Memory B cell (primary cell): ENCODE measurements at regions not wholly inside any gene's neighbourhood (a gene's known extent, or its start where the extent isn't known, plus 50 kb on each side); places are given as distances from the start of the nearest gene placed in this dataset.
"Not testable (repeated sequence)": the region's sequence is repeated elsewhere in the genome, so short reads cannot be mapped to it uniquely, and the experiment has no call there.

Experiments
- ATAC-seq: fragments of 150-1000 bp; cut with Tn5 transposase; 2 replicates; pipeline ENCODE4 v1.10.0; 2021; ENCODE audit warnings: low read depth, mild to moderate bottlenecking, moderate library complexity
- DNase-seq, 2 donors: peaks; one replicate each; pipeline ENCODE4 v3.0.0; 2022; ENCODE audit warnings: low spot score in 2 of 2
- H3K27ac Mint-ChIP-seq: one replicate; pipeline ENCODE4 v1.8.0; 2022; ENCODE audit warnings: mild to moderate bottlenecking, moderate library complexity, mixed read lengths
- H3K27me3 Mint-ChIP-seq: one replicate; pipeline ENCODE4 v1.8.0; 2022; ENCODE audit warnings: mixed read lengths
- H3K36me3 Mint-ChIP-seq: one replicate; pipeline ENCODE4 v1.8.0; 2022; ENCODE audit warnings: mild to moderate bottlenecking, mixed read lengths
- H3K4me1 Mint-ChIP-seq: one replicate; pipeline ENCODE4 v1.8.0; 2022; ENCODE audit warnings: mixed read lengths
- H3K4me3 Mint-ChIP-seq: one replicate; pipeline ENCODE4 v1.8.0; 2022; ENCODE audit warnings: mild to moderate bottlenecking, moderate library complexity, mixed read lengths
- H3K9me3 Mint-ChIP-seq: one replicate; pipeline ENCODE4 v1.8.0; 2022; ENCODE audit warnings: mixed read lengths

DNA sequence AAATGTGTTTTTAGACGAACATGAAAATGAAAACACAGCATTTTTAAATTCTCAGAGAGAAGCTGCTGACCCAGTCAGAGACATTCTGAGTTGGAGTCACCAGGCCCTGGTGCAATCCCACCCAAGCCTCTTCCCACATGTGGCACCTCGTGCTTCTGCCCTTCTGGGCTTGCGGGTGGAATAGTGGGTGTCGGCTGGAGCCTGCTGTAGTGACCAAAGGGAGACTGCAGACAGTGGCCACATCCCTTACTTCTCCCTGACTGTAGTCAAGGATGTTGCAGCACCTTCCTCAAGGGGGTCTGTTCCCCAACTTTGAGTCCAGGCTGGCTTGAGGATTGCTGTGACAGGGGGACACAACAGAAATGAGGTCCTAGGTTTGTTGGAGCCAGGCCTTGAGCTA is 104.4 kb upstream of the GLI2 start:
- Mint-ChIP-seq H3K4me1 (no peaks in the 10 kb centered on the region), H3K9me3 (peaks cover 3% of the 10 kb centered on the region), H3K4me3 (no peak overlapping the region), H3K27ac (no peak overlapping the region), H3K27me3 (peaks cover 11% of the 10 kb centered on the region), H3K36me3 (no peaks in the 10 kb centered on the region)
- ATAC-seq (no peak), DNase-seq (no peak)

DNA sequence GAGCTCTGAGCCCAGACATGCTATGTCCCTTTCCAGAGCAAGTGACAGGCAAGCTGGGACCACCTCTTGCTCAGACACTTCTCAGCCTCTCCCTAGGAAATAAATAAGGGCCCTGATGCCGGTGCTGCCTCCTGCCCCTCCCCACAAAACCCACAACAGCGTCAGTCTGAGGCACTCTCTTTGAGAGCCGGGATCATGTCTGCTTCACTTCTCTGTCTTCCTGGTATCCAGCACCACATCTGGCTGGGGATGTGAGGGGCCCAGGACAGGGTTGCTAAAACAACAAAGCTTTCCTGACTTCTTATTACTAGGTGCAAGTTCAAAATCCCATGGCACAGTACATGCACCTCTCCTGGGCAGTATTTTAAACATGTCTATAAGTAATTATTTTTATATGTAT is 103.9 kb upstream of the GLI2 start:
- H3K4me3 Mint-ChIP-seq: no peak overlapping the region
- peaks cover 3% of the 10 kb centered on the region for H3K9me3 Mint-ChIP-seq
- DNase-seq (no peak), ATAC-seq (no peak)
- H3K27ac Mint-ChIP-seq: no peak overlapping the region
- no peaks in the 10 kb centered on the region for H3K4me1 Mint-ChIP-seq
- H3K36me3 Mint-ChIP-seq: no peaks in the 10 kb centered on the region
- H3K27me3 Mint-ChIP-seq: peaks cover 8% of the 10 kb centered on the region

DNA sequence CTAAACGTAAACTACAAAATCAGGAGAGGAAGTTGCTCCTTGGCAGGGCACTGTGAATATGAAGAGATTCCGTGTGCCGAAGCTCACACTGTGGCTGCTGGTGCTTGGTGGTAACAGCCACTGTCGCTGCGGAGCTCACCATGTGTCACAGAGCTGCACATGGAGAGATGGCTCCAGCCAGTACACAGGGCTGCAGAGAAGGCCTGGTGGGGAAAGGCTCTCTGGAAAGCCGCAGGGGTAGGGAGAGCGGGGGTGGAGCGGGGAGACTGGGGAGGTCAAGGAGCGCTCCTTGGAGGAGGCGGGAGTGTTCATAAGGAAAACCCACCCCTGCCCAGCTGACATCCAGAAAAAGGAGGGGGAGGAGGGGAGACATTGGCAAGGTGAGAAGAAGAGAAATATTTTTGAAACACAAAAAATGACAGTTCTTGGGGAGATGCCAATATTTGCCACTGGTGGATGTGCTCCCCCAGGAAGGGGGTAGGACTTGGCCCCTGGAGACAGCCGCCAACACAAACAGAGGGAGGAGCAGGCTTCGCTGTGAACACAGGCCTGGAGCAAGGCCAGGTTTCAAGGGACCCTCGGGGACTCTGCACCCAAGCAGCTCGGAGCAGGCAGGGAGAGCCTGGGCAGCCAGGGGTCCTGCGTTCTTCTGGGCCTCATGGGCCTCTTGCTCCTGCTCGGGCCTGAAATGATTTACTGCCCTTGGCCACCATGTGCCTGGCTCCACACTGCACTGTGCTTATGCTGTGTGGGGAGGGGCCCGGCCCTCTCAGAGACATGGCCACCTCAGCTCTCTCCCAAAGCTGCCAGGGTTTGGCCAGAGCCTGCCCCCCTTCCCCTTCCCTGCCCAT is 102.6 kb upstream of the GLI2 start:
- Mint-ChIP-seq H3K9me3 (peaks cover 3% of the 10 kb centered on the region), H3K27me3 (peaks cover 8% of the 10 kb centered on the region), H3K27ac (no peak overlapping the region), H3K36me3 (no peaks in the 10 kb centered on the region), H3K4me3 (no peak overlapping the region), H3K4me1 (no peaks in the 10 kb centered on the region)
- no peak for DNase-seq
- ATAC-seq: no peak

DNA sequence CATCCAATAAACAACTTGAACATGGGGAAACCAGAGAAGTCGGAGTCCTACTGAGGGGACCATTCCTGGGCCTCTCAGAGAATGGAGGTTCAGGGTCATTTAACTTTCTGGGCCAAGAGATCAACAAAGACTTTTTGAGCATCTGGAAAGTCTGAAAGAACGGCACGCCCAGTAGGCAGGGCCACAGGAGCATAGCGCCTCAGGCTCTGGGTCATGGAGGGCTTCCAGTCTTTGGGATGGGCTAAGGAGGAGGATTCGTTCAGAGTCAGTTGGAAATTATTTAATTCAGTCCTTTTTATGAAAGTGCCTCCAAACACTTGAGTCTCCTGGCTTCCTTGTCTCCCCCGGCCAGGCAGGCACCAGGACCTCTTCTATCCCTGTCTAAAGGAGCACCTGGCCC is 101.1 kb upstream of the GLI2 start:
- Mint-ChIP-seq H3K9me3 (no peaks in the 10 kb centered on the region), H3K27ac (no peak overlapping the region), H3K4me1 (no peaks in the 10 kb centered on the region), H3K27me3 (peaks cover 9% of the 10 kb centered on the region), H3K36me3 (no peaks in the 10 kb centered on the region), H3K4me3 (no peak overlapping the region)
- no peak for ATAC-seq
- DNase-seq: no peak

DNA sequence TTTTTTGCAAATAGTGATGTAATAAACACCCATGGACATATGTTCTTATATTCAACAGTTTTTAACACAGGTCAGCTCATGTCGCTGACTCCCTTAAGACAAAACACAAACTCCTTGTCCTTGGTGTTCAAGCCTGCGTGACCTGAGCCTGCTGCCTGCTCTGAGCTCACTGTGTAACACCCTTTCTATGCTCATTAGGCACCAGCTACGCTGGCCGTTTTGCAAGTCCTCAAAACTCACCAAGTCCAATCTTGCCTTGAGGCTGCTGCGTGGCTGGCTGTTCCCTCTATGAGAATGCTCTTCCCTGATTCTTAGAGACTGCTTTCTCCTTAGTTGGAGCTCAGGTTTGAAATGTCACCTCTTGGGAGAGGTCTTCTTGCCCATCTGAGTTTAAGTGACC is 100.5 kb upstream of the GLI2 start:
- no peaks in the 10 kb centered on the region for H3K4me1 Mint-ChIP-seq
- DNase-seq: no peak
- no peak overlapping the region for H3K4me3 Mint-ChIP-seq
- H3K27ac Mint-ChIP-seq: no peak overlapping the region
- no peak for ATAC-seq
- H3K27me3 Mint-ChIP-seq: peaks cover 9% of the 10 kb centered on the region
- H3K36me3 Mint-ChIP-seq: no peaks in the 10 kb centered on the region
- H3K9me3 Mint-ChIP-seq: no peaks in the 10 kb centered on the region

DNA sequence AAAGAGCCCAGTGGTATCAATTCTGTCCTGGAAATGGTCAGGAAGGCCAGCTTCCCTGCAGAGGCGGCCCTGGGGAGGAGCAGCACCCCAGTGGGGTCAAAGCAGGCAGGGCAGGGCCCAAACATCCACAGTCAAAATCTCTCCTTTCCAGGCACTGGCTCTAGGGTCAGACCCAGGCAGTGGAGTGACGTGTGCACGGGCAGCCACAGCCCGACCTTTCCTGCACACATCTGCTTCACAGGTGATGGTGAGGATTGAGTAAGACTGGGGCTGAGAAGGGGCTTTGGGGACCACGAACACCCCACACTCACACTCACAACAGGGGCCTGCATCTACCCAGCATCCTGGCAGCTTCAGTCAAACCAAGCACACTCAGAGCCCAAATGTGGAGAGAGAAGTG is 97.8 kb upstream of the GLI2 start:
- Mint-ChIP-seq H3K27me3 (peaks cover 8% of the 10 kb centered on the region), H3K36me3 (no peaks in the 10 kb centered on the region), H3K4me1 (no peaks in the 10 kb centered on the region), H3K4me3 (no peak overlapping the region), H3K9me3 (peaks cover 2% of the 10 kb centered on the region), H3K27ac (no peak overlapping the region)
- DNase-seq: no peak
- ATAC-seq: no peak

DNA sequence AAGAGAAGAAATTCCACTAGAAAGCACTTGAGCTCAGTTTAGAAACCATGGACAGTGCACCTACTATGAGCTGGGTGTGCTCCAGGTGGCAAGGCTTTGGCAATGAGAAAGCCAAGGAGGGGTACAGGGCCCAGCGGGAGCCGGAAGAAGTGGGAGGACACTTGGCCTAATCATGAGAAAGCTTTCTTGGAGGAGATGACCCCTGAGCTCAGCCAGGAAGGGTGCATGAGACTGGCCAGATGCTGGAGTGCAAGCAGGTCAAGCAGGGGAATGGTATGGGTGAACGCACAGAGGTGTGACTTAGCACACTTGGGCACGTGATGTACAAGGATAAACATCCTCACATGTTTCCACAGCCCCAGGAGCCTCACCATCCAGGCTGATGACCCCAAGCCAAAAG is 97.2 kb upstream of the GLI2 start:
- Mint-ChIP-seq H3K4me3 (no peak overlapping the region), H3K27me3 (peaks cover 10% of the 10 kb centered on the region), H3K27ac (no peak overlapping the region), H3K9me3 (peaks cover 2% of the 10 kb centered on the region), H3K36me3 (no peaks in the 10 kb centered on the region), H3K4me1 (no peaks in the 10 kb centered on the region)
- no peak for ATAC-seq
- DNase-seq: no peak

DNA sequence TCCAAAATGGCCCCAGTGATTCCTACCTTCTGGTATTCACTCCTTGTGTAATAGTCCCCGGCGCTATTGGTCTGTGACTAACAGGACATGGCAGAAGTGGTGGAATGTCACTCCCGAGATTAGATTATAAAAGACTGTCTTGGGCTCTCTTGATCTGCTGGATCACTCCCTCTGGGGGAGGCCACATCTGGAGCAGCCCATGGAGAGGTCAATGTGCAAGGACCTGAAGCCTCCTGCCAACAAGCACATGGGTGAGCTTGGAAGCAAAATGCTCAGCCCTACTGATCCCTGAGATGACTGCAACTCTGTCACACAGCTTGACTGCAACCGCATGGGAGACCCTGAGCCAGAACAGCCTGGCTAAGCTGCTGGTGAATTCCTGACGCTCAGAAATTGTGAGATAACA is 94.3 kb upstream of the GLI2 start:
- peaks cover 5% of the 10 kb centered on the region for H3K27me3 Mint-ChIP-seq
- H3K27ac Mint-ChIP-seq: no peak overlapping the region
- no peak overlapping the region for H3K4me3 Mint-ChIP-seq
- DNase-seq (no peak), ATAC-seq (no peak)
- peaks cover 2% of the 10 kb centered on the region for H3K9me3 Mint-ChIP-seq
- no peaks in the 10 kb centered on the region for H3K36me3 Mint-ChIP-seq
- no peaks in the 10 kb centered on the region for H3K4me1 Mint-ChIP-seq

DNA sequence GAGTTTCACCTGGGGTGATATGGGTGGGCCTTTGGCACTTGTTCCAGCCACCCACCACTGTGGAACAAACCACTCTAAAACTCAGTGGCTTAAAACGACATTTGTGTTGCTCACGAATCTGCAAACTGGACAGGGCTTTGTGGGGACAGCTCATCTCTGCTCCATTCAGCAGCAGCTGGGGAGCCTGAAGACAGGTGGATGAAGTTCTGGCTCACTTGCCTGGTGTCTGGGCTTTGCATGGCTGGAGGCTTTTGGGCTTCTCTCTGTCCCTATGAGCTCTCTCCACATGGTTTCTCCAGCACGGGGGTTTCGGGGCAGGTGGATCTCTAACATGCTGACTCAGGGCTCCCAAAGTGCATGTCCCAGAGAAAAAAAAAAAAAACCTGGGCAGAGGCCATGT is 93.0 kb upstream of the GLI2 start:
- H3K36me3 Mint-ChIP-seq: no peaks in the 10 kb centered on the region
- peaks cover 2% of the 10 kb centered on the region for H3K9me3 Mint-ChIP-seq
- no peaks in the 10 kb centered on the region for H3K4me1 Mint-ChIP-seq
- no peak overlapping the region for H3K27ac Mint-ChIP-seq
- ATAC-seq (no peak), DNase-seq (no peak)
- H3K4me3 Mint-ChIP-seq: no peak overlapping the region
- peaks cover 7% of the 10 kb centered on the region for H3K27me3 Mint-ChIP-seq

DNA sequence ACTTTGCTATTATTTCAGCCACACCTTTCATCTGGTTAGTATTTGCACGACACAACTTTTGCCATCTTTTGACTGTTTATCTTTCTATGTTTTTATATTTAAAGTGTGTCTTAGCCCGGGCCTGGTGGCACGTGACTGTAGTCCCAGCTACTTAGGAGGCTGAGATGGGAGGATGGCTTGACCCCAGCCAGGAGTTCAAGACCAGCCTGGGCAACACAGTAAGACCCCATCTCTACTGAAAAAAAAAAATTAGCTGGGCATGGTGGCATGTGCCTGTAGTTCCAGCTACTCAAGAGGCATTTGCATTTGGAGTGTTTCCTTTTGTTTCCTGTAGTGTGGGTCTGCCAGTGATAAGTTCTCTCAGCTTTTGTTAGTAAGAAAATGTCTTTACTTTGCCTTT is 88.7 kb upstream of the GLI2 start:
- H3K27me3 Mint-ChIP-seq: peaks cover 7% of the 10 kb centered on the region
- H3K4me3 Mint-ChIP-seq: no peak overlapping the region
- H3K27ac Mint-ChIP-seq: no peak overlapping the region
- peaks cover 18% of the 10 kb centered on the region for H3K9me3 Mint-ChIP-seq
- peaks cover 4% of the 10 kb centered on the region for H3K36me3 Mint-ChIP-seq
- no peaks in the 10 kb centered on the region for H3K4me1 Mint-ChIP-seq
- no peak for DNase-seq
- no peak for ATAC-seq

DNA sequence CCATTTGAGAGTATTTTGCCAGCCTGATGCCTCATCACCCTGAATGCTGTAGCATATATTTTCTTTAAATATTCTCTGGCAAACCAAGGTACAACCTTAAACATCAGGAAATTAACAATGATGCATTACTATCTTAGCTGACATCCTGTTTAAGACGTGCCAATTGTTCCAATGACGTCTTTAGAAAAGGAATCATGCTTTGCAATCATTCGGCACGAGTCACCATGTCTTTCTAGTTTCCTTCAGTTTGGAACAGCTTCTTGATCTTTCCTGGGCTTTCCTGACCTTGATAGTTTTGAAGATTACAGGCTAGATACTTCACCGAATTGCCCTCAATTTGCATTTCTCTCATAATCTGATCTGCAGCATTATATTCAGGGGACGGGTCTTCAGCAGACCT is 88.2 kb upstream of the GLI2 start:
- H3K27ac Mint-ChIP-seq: no peak overlapping the region
- H3K27me3 Mint-ChIP-seq: peaks cover 7% of the 10 kb centered on the region
- no peak for ATAC-seq
- H3K4me1 Mint-ChIP-seq: no peaks in the 10 kb centered on the region
- H3K4me3 Mint-ChIP-seq: no peak overlapping the region
- peaks cover 18% of the 10 kb centered on the region for H3K9me3 Mint-ChIP-seq
- DNase-seq: no peak
- peaks cover 4% of the 10 kb centered on the region for H3K36me3 Mint-ChIP-seq

DNA sequence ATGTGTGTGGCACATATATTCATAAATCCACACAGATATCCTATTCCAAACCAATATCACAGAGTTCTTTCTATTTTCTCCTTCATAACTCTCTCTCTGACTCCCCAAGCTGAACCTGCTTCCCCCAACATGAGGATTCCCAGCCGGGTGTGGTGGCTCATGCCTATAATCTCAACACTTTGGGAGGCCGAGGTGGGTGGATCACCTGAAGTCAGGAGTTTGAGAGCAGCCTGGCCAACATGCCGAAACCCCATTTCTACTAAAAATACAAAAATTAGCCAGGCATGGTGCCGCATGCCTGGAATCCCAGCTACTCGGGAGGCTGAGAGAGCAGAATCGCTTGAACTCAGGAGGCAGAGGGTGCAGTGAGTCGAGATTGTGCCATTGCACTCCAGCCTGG is 86.3 kb upstream of the GLI2 start:
- peaks cover 18% of the 10 kb centered on the region for H3K9me3 Mint-ChIP-seq
- not testable (repeated sequence) for ATAC-seq, H3K4me1 Mint-ChIP-seq, H3K27me3 Mint-ChIP-seq, H3K4me3 Mint-ChIP-seq, H3K27ac Mint-ChIP-seq, DNase-seq, H3K36me3 Mint-ChIP-seq

DNA sequence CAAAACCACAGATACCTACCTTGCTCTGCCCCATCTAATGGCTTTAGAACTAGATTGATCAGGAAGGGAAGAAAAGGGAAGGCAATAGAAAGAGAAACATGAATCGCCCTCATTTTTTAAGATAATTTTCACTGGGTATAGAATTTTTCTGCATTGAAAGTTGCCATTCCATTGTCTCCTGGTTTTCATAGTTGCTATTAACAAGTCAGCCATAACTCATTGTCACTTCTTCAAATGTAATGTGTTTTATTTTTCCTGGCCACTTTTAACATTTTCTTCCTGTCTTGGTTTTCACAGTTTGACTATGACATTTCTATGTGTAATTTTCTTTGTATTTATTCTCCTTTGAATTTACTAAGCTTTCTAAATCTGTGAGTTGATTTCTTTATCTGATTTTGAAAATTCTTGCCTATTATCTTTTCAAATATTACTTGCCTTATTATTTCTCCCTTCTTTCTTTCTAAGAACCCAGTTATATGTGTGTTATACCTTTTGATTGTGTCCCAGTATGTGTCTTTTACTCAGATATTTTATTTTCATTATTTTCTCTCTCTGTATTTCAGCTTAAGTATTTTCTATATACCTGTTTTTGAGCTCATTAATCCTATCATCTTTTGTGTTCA is 85.5 kb upstream of the GLI2 start:
- H3K36me3 Mint-ChIP-seq: peaks cover 4% of the 10 kb centered on the region
- H3K4me3 Mint-ChIP-seq: no peak overlapping the region
- H3K27ac Mint-ChIP-seq: no peak overlapping the region
- peaks cover 10% of the 10 kb centered on the region for H3K27me3 Mint-ChIP-seq
- DNase-seq (no peak), ATAC-seq (no peak)
- peaks cover 18% of the 10 kb centered on the region for H3K9me3 Mint-ChIP-seq
- no peaks in the 10 kb centered on the region for H3K4me1 Mint-ChIP-seq

DNA sequence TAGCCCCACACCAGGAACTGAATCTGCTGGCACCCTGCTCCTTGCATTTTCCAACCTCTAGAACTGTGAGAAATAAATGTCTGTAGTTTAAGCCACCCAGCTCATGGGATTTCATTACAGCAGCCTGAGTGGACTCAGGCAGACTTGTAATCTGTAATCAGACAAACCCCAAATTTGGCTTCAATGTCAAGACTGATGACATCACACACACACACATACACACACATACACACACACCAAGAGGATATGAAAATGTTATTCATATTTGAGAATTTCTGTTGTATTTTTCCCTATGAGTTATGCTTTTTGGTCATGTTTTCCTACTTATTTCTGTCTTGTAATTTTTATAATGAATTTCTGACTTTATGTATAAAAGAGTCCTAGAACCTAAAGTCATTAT is 83.8 kb upstream of the GLI2 start:
- peaks cover 4% of the 10 kb centered on the region for H3K36me3 Mint-ChIP-seq
- peaks cover 18% of the 10 kb centered on the region for H3K9me3 Mint-ChIP-seq
- H3K27ac Mint-ChIP-seq: no peak overlapping the region
- ATAC-seq (no peak), DNase-seq (no peak)
- H3K4me3 Mint-ChIP-seq: no peak overlapping the region
- H3K27me3 Mint-ChIP-seq: peaks cover 13% of the 10 kb centered on the region
- H3K4me1 Mint-ChIP-seq: no peaks in the 10 kb centered on the region

DNA sequence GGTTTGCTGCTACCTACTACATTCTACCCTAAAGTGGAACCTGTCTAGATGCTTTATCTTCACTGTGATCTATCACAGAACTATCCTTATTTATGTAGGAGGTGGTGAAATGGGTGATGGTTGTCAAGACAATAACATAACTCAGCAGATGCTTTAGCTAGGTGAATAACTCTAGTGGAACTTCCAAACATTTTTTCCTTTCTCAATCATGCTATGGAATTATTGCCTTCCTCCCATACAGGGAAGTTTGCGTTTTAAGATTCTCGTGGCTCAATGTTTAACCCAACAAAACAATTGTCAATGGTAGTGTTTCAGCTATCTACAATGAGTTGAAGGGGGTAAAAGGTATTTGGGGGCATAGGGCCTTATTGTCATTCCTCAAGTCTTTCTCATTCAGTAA is 82.6 kb upstream of the GLI2 start:
- Mint-ChIP-seq H3K9me3 (peaks cover 18% of the 10 kb centered on the region), H3K36me3 (peaks cover 4% of the 10 kb centered on the region), H3K4me1 (no peaks in the 10 kb centered on the region), H3K4me3 (no peak overlapping the region), H3K27me3 (peaks cover 16% of the 10 kb centered on the region), H3K27ac (no peak overlapping the region)
- ATAC-seq (no peak), DNase-seq (no peak)
